ENCODE measurements at regions not wholly inside any gene's neighbourhood (a gene's known extent, or its start where the extent isn't known, plus 50 kb on each side); places are given as distances from the start of the nearest gene placed in this dataset.
A peak's percentile ranks its signal among the peaks of the same experiment; 100 is the strongest.

DNA sequence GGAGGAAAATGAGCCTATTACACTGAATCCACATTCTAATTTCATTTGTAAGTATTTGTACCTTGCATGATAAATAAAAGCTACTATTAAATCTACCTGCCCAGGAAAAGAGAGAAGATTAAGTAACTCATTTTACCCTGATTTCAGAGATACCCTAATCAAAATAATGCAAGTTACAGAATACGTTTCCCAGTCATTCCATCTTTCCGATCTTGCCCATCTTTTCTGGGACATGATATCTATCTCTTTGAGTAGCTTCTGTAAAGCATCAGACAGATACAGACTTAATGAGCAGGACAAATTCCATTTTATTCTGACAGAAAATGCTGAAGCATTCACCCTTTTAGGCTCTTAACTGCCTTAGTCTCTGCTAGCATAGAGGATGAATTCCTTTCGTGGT is 56.6 kb downstream of the SPRY2 start:
- DNase-seq (ENCODE audit: low read depth in 4 of 6, low spot score in 6 of 6) = no peak
- H3K4me3 ChIP-seq (ENCODE audit: low read depth, low read length) = no peak overlapping the region
- H3K4me1 ChIP-seq (ENCODE audit: control insufficient read depth, insufficient read depth, low read length) = no peaks in the 10 kb centered on the region
- WGBS (ENCODE audit: insufficient coverage) = 100% methylated on average over 1 of the region's 3 CpGs
- H3K36me3 ChIP-seq (ENCODE audit: control insufficient read depth, insufficient read depth, low read length) = no peaks in the 10 kb centered on the region
- H3K9me3 ChIP-seq (ENCODE audit: control insufficient read depth, insufficient read depth, low read length) = peaks cover 2% of the 10 kb centered on the region
- no peaks in the 10 kb centered on the region for H3K27me3 ChIP-seq (ENCODE audit: control insufficient read depth, insufficient read depth, low read length)
- no peak overlapping the region for H3K27ac ChIP-seq (ENCODE audit: low read depth, low read length)

DNA sequence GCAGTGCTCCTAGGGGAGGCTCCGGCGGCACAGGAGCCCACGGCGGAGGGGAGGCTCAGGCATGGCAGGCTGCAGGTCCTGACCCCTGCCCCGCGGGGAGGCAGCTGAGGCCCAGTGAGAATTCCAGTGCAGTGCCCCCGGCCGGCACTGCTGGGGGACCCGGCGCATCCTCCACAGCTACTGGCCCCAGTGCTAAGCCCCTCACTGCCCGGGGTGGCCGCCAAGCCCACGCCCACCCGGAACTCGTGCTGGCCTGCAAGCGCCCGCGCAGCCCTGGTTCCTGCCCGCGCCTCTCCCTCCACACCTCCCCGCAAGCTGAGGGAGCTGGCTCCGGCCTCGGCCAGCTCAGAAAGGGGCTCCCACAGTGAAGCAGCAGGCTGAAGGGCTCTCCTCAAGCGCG is 62.2 kb downstream of the SPRY2 start:
- no peak overlapping the region for H3K4me3 ChIP-seq (ENCODE audit: low read depth, low read length)
- H3K9me3 ChIP-seq (ENCODE audit: control insufficient read depth, insufficient read depth, low read length) = peaks cover 2% of the 10 kb centered on the region
- H3K27me3 ChIP-seq (ENCODE audit: control insufficient read depth, insufficient read depth, low read length) = no peaks in the 10 kb centered on the region
- no peak for DNase-seq (ENCODE audit: low read depth in 4 of 6, low spot score in 6 of 6)
- H3K27ac ChIP-seq (ENCODE audit: low read depth, low read length) = no peak overlapping the region
- peaks cover 6% of the 10 kb centered on the region for H3K36me3 ChIP-seq (ENCODE audit: control insufficient read depth, insufficient read depth, low read length)
- 97% methylated on average over 25 of the region's 25 CpGs for WGBS (ENCODE audit: insufficient coverage)
- peaks cover 3% of the 10 kb centered on the region for H3K4me1 ChIP-seq (ENCODE audit: control insufficient read depth, insufficient read depth, low read length)

DNA sequence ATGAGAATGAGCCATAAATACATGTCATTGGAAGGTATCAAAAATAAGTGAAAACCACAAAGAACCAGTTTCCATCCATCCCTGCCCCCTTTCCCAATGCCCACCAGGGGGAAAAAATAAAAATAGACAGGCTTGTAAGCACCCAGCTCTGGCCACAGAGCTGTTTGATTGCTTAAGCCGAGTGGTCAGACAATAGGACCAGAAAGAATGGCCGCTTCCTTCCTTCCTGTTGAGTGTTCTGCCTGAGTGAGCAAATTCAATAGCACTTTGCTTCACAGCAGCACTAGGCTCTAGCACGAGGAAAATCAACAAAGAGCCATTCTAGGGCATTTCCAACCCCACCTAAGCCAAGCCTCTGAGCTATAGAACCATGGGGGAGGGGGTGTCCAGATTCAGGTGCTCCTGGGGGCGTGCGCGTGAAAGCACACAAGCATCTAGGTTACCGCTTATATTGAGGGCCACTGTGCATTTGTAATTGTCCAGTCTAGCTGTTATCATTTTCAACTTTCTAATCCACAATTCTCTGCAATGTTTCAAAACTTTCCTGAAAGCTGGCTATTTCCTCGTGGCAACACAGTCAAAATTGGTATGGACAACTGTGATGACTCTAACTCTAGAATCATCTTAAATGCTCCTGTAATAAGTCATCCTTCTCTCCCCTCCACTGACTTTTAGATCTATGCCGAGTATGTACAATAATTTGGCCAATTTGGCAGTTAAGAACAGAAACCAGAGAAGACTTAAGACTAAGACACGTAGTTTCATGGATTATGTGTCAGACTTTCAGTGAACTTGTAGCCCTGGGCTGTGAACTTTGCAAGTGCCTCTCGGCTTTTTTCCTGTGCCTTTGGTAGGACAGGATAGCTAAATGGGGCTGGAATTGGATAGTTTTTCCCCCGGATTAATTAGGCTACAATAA is 64.3 kb downstream of the SPRY2 start:
- Histone ChIP-seq H3K9me3 (ENCODE audit: control insufficient read depth, insufficient read depth, low read length) (peaks cover 2% of the 10 kb centered on the region), H3K4me3 (ENCODE audit: low read depth, low read length) (no peak overlapping the region), H3K27ac (ENCODE audit: low read depth, low read length) (peak overlapping the region; percentile 31), H3K36me3 (ENCODE audit: control insufficient read depth, insufficient read depth, low read length) (peaks cover 6% of the 10 kb centered on the region), H3K4me1 (ENCODE audit: control insufficient read depth, insufficient read depth, low read length) (peaks cover 3% of the 10 kb centered on the region), H3K27me3 (ENCODE audit: control insufficient read depth, insufficient read depth, low read length) (no peaks in the 10 kb centered on the region)
- WGBS (ENCODE audit: insufficient coverage) = 37% methylated on average over 7 of the region's 12 CpGs
- DNase-seq (ENCODE audit: low read depth in 4 of 6, low spot score in 6 of 6) = peak; percentile 39 to 87 (median 50)

DNA sequence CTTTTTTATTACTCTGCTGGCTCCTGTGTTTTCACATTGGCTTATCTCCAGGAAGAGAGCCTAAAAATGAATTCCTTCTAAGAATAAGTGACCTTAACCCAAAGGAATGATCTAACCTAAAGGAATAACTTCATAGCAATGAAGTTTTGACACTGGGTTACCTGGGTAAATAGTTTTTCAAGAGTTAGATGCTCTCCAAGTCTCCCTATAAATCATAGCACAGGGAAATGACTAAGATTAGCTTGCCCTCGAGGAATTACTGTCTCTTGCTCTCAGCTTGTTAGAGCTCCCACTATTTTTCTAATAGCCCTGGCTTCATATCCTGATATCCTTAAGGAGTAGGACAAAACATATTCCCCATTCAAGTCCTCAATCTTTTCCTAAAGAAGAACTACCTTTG is 66.3 kb downstream of the SPRY2 start:
- H3K4me3 ChIP-seq (ENCODE audit: low read depth, low read length) = no peak overlapping the region
- WGBS (ENCODE audit: insufficient coverage) = 88% methylated on average over 1 of the region's 1 CpG
- no peak for DNase-seq (ENCODE audit: low read depth in 4 of 6, low spot score in 6 of 6)
- peaks cover 2% of the 10 kb centered on the region for H3K9me3 ChIP-seq (ENCODE audit: control insufficient read depth, insufficient read depth, low read length)
- peaks cover 6% of the 10 kb centered on the region for H3K36me3 ChIP-seq (ENCODE audit: control insufficient read depth, insufficient read depth, low read length)
- no peaks in the 10 kb centered on the region for H3K27me3 ChIP-seq (ENCODE audit: control insufficient read depth, insufficient read depth, low read length)
- H3K4me1 ChIP-seq (ENCODE audit: control insufficient read depth, insufficient read depth, low read length) = peaks cover 3% of the 10 kb centered on the region
- no peak overlapping the region for H3K27ac ChIP-seq (ENCODE audit: low read depth, low read length)

DNA sequence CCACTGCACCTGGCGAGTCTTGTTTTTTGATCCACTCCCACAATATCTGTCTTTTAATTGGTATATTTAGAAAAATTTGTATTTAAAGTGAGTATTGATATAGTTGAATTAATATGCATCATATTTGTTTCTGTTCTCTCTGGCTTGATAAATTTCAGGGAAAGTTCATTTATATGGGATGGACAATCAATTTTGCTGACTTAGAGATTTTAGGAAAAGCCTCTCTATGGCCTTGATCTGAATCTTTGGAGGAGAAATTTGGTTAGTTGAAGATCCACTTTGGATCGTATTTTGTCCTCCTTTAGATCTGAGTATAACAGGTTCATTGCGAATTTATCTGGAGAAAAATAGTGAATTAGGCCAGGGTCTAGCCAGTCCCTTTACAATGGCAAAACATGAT is 67.2 kb downstream of the SPRY2 start:
- Histone ChIP-seq H3K4me1 (ENCODE audit: control insufficient read depth, insufficient read depth, low read length) (peaks cover 3% of the 10 kb centered on the region), H3K9me3 (ENCODE audit: control insufficient read depth, insufficient read depth, low read length) (peaks cover 2% of the 10 kb centered on the region), H3K27me3 (ENCODE audit: control insufficient read depth, insufficient read depth, low read length) (no peaks in the 10 kb centered on the region), H3K4me3 (ENCODE audit: low read depth, low read length) (no peak overlapping the region), H3K36me3 (ENCODE audit: control insufficient read depth, insufficient read depth, low read length) (peaks cover 3% of the 10 kb centered on the region), H3K27ac (ENCODE audit: low read depth, low read length) (no peak overlapping the region)
- WGBS (ENCODE audit: insufficient coverage) = 92% methylated on average over 2 of the region's 3 CpGs
- no peak for DNase-seq (ENCODE audit: low read depth in 4 of 6, low spot score in 6 of 6)

DNA sequence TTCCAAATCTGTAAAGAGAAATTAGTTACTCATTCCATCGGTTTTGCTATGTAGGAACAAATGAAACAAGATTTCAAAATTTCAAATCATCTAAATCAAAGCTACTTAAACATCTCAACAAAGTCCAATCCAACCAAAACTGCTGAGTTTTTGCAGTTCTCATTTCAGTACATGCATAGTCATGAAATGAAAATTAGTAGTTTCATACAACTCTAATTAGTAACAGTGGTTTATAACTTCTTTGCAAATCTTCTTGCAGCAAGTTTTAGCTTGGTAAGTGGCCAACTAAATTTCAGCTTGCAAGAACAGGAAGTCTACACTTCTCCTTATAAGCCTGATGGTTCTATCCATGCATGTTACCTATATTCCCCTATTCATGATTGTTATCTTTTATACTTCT is 75.6 kb downstream of the SPRY2 start:
- Histone ChIP-seq H3K4me1 (ENCODE audit: control insufficient read depth, insufficient read depth, low read length) (no peaks in the 10 kb centered on the region), H3K27ac (ENCODE audit: low read depth, low read length) (no peak overlapping the region), H3K27me3 (ENCODE audit: control insufficient read depth, insufficient read depth, low read length) (no peaks in the 10 kb centered on the region), H3K9me3 (ENCODE audit: control insufficient read depth, insufficient read depth, low read length) (no peaks in the 10 kb centered on the region), H3K36me3 (ENCODE audit: control insufficient read depth, insufficient read depth, low read length) (no peaks in the 10 kb centered on the region), H3K4me3 (ENCODE audit: low read depth, low read length) (no peak overlapping the region)
- WGBS (ENCODE audit: insufficient coverage) = no CpG with 5 or more reads among the region's 1 CpG
- DNase-seq (ENCODE audit: low read depth in 4 of 6, low spot score in 6 of 6) = no peak

DNA sequence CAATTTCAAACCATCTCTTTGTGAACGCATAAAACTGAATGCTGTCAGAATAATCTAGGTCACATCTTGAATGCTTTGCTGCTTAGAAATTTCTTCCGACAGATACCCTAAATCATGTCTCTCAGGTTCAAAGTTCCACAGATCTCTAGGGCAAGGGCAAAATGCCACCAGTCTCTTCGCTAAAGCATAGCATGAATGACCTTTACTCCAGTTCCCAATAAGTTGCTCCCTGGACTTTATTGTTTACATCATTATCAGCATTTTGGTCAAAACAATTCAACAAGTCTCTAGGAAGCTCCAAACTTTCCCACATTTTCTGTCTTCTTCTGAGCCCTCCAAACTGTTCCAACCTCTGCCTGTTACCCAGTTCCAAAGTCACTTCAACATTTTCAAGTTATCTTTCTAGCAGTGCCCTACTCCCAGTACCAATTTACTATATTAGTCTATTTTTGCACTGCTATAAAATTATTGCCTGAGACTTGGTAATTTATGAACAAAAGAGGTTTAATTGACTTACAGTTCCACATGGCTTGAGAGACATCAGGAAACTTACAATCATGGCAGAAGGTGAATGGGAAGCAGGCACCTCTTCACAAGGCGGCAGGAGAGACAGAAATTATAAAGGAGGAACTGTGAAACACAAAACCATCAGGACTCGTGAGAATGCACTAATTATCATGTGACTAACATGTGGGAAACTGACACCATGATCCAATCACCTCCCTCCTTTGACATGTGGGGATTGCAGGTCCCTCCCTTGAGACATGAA is 77.0 kb downstream of the SPRY2 start:
- Histone ChIP-seq H3K9me3 (ENCODE audit: control insufficient read depth, insufficient read depth, low read length) (no peaks in the 10 kb centered on the region), H3K27ac (ENCODE audit: low read depth, low read length) (no peak overlapping the region), H3K27me3 (ENCODE audit: control insufficient read depth, insufficient read depth, low read length) (no peaks in the 10 kb centered on the region), H3K4me1 (ENCODE audit: control insufficient read depth, insufficient read depth, low read length) (no peaks in the 10 kb centered on the region), H3K4me3 (ENCODE audit: low read depth, low read length) (no peak overlapping the region), H3K36me3 (ENCODE audit: control insufficient read depth, insufficient read depth, low read length) (no peaks in the 10 kb centered on the region)
- DNase-seq (ENCODE audit: low read depth in 4 of 6, low spot score in 6 of 6) = no peak
- 87% methylated on average over 3 of the region's 5 CpGs for WGBS (ENCODE audit: insufficient coverage)

DNA sequence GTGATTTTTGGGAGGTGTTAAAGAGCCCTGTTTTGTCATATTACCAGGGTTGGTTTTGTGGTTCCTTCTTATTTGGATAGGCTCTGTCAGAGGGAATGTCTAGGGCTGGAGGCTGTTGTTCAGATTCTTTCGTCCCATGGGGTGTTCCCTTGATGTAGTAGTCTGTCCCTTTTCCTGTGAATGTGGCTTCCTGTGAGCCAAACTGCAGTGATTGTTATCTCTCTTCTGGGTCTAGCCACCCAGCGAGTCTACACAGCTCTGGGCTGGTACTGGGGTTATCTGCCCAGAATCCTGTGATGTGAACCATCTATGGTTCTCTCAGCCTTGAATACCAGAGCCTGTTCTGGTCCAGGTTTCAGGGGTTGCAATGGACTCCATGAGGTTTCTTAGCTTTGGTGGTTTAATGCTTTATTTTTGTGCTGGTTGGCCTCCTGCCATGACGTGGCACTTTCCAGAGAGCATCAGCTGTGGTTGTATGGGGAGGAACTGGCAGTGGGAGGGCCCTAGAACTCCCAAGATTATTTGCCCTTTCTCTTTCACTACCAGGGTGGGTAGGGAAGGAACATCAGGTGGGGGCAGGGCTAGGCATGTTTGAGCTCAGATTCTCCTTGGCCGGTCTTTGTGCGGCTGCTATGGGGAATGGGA is 78.8 kb downstream of the SPRY2 start:
- WGBS (ENCODE audit: insufficient coverage) = 91% methylated on average over 5 of the region's 5 CpGs
- no peak overlapping the region for H3K27ac ChIP-seq (ENCODE audit: low read depth, low read length)
- no peak overlapping the region for H3K4me3 ChIP-seq (ENCODE audit: low read depth, low read length)
- no peaks in the 10 kb centered on the region for H3K36me3 ChIP-seq (ENCODE audit: control insufficient read depth, insufficient read depth, low read length)
- H3K4me1 ChIP-seq (ENCODE audit: control insufficient read depth, insufficient read depth, low read length) = no peaks in the 10 kb centered on the region
- H3K9me3 ChIP-seq (ENCODE audit: control insufficient read depth, insufficient read depth, low read length) = peaks cover 2% of the 10 kb centered on the region
- no peaks in the 10 kb centered on the region for H3K27me3 ChIP-seq (ENCODE audit: control insufficient read depth, insufficient read depth, low read length)
- no peak for DNase-seq (ENCODE audit: low read depth in 4 of 6, low spot score in 6 of 6)

DNA sequence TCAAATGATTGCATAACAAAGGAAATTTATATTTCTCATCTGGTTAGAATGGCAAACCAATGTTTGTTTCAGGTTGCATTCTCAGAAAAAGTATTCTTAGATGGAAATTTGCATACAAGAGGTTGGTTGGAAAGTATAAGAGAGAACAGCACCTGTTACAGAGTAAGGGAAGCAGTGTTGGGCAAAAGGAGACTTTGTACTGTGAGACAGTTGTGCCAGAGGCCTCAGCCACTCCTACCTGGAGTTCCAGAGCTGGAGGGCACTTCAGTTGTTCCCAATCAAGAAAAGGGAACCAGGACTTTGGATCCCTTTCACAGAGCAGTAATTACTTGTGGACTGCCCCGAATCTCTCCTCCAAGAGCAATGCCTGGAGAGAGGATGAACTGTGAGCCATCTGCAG is 81.8 kb downstream of the SPRY2 start:
- no peaks in the 10 kb centered on the region for H3K36me3 ChIP-seq (ENCODE audit: control insufficient read depth, insufficient read depth, low read length)
- H3K27ac ChIP-seq (ENCODE audit: low read depth, low read length) = no peak overlapping the region
- H3K9me3 ChIP-seq (ENCODE audit: control insufficient read depth, insufficient read depth, low read length) = peaks cover 2% of the 10 kb centered on the region
- H3K4me1 ChIP-seq (ENCODE audit: control insufficient read depth, insufficient read depth, low read length) = no peaks in the 10 kb centered on the region
- DNase-seq (ENCODE audit: low read depth in 4 of 6, low spot score in 6 of 6) = no peak
- H3K4me3 ChIP-seq (ENCODE audit: low read depth, low read length) = no peak overlapping the region
- WGBS (ENCODE audit: insufficient coverage) = no CpG with 5 or more reads among the region's 1 CpG
- no peaks in the 10 kb centered on the region for H3K27me3 ChIP-seq (ENCODE audit: control insufficient read depth, insufficient read depth, low read length)
